ENCODE measurements at regions not wholly inside any gene's neighbourhood (a gene's known extent, or its start where the extent isn't known, plus 50 kb on each side); places are given as distances from the start of the nearest gene placed in this dataset.

GRCh38 chr7:131161103-131161502 is 166.6 kb upstream of the MKLN1 start:
- TF ChIP-seq, protein P1, sequence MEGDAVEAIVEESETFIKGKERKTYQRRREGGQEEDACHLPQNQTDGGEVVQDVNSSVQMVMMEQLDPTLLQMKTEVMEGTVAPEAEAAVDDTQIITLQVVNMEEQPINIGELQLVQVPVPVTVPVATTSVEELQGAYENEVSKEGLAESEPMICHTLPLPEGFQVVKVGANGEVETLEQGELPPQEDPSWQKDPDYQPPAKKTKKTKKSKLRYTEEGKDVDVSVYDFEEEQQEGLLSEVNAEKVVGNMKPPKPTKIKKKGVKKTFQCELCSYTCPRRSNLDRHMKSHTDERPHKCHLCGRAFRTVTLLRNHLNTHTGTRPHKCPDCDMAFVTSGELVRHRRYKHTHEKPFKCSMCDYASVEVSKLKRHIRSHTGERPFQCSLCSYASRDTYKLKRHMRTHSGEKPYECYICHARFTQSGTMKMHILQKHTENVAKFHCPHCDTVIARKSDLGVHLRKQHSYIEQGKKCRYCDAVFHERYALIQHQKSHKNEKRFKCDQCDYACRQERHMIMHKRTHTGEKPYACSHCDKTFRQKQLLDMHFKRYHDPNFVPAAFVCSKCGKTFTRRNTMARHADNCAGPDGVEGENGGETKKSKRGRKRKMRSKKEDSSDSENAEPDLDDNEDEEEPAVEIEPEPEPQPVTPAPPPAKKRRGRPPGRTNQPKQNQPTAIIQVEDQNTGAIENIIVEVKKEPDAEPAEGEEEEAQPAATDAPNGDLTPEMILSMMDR (optimal IDR thresholded peaks at IDR 0.05 in 1 of 3, IDR thresholded peaks at IDR 0.05 in 1 of 3, conservative IDR thresholded peaks at IDR 0.05 in 1 of 3; ENCODE audit: extremely low read depth in 1 of 3, insufficient read depth in 2 of 3, low read length in 3 of 3), result no peak
- no peak for TF ChIP-seq EZH2 (IDR thresholded peaks at IDR 0.05; ENCODE audit: low read length)

Measured in keratinocyte (primary cell).